AML-193 (cell line): ENCODE measurements at regions not wholly inside any gene's neighbourhood (a gene's known extent, or its start where the extent isn't known, plus 50 kb on each side); places are given as distances from the start of the nearest gene placed in this dataset.

Source experiments
- DNase-seq, 2 experiments: peaks; one replicate each; lab custom pipeline; 2025; lab: John Stamatoyannopoulos, UW

- no peak for DNase-seq
These were observed 1032.0 kb downstream of the BRD1 start for GRCh38 chr22:48795664-48796063.

DNA sequence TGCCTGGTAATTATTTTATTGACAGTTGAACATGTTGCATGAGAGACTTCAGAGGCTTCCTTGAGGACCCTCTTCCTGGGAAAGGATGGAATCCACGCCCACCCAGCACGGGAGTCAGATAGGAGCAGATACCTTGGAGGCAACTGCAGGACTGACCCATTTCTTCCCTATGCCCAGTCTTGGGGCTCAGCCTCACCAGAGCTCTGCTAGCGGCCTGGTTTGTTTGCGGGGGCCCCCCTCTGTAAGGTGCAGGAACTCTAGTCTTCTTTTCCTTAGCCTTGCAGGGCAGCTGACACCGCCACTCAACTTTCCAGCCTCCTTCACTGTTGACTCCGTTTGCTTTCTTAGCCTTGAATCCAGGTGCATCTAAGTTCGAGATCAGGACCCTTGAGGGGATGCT is 1032.8 kb downstream of the BRD1 start:
- DNase-seq: no peak

- no peak for DNase-seq
These were observed 1033.7 kb downstream of the BRD1 start for GRCh38 chr22:48793949-48794348.

- no peak for DNase-seq
These were observed 1041.0 kb downstream of the BRD1 start for GRCh38 chr22:48786679-48786996.

- no peak for DNase-seq
These were observed 1041.6 kb downstream of the BRD1 start for GRCh38 chr22:48785792-48786678.

DNA sequence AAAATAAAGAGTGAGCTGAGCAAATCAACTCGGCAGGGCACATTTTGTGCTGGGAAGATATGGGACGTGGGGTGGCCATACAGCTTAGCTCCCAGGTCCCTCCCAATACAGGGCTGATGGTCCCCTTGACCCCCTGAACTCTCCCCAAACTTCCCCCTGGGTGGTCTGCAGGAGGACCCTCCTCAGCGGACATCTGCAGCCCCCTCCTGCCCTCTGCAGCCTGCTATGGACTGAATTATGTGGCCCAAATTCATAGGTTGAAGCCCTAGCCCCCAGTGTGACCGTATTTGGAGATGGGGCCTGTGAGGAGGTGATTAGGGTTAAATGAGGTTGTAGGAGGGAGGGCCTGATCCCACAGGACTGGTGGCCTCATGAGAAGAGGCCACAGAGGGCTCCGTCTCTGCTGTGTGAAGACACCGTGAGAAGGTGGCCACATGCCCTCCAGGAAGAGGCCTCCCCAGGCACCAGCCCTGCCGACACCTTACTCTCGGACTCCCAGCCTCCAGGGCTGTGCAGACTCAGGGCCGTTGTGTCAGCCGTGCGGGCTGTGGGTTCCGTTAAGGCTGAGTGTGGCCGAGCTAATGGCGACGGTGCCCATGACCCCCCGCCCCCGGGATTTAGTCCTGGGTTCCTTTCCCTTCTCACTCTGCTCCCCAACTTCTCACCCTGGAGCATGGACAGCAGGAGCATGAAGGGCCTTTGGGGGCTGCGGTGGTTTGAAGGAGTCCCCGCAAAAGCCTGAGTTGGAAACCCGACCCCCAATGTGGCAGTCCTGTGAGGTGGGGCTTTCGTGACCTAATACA is 1042.8 kb downstream of the BRD1 start:
- no peak for DNase-seq

DNA sequence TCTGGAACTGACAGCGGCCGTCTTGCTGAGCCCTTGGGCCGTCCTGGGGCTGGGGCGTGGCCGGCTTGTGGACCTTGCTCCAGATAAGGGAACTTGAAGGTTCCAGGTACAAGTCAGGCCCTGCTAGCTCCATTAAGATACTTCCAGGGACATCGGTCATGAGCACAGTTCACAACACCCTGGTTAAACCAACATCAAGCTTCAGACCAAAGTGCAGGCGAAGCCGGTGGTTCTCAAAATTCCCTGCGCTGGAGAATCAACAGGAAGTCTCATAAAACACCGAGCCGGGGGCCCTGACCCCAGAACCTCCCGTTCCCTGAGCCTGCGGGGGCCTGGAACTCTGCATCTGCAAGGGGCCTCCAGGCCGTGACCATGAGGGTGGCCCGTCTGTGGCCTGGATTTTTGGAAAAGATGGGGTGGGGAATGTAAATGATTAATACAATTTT is 1043.8 kb downstream of the BRD1 start:
- DNase-seq: no peak

DNA sequence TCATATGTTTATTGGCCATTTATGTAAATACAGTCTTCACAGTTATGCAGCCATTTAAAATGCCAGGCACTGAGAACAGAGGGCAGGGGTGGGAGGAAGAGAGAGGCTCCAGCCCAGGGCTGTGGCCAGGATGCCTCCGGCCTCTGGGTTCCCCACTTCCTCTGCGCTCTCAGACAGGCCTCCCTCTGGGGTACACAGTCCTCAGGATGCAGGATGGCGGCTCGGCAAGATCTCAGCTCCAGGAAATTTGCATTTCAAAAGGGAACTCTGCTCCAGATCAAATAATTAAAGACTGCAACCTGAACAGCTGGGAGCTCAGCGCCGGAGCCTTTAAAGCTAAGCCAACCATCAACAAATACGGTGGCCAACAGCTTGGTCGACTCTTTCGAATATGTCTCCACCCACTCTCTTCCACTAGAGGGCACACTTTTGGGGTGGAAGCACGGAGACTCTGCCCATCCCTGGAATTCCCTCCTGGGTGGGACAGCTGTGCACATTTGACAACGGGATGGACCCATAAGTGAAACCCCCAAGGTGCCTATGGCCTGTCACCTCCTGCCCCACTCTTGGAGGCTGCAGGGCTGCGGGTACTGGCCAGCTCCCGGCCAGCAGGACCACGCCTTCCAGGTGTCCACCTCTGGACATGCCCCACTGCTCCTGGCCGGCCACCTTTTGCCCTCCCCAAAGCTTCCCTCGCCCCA is 1044.7 kb downstream of the BRD1 start:
- no peak for DNase-seq

DNA sequence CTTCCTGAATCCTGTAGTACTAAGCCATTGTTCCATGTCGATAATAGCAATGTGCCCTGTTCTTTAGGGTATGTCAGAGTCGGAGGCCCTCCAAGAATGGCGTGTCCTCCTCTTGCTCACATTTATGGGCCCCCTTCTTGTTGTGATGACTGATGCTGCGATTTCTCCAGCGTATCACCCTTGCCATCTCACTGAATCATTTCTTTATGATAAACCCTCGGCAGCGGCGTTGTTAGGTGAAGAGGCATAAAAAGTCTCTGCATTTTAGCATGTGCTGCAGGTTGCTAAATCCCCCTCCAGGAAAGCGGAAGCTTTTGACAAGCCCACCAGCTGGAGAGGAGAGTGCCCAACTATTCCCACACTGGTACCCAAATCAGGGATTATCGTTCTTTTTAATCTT is 1045.3 kb downstream of the BRD1 start:
- no peak for DNase-seq

DNA sequence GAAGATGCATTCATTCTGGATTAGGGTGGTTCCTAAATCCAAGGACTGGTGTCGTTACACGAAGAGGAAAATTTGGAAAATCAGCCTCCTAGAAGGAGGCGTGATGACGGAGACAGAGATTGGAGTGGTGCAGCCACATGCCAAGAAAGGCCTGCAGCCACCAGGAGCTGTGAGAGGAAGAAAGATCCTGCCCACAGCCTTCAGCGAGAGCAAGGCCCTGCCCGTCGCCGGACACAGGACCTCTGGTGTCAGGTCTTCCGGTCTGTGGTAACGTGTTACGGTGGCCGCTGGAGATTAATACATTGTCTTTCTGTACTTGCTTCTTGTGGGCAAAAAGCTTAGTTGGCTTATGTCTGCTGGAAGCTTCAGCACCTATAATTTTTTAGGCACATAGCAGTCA is 1045.8 kb downstream of the BRD1 start:
- DNase-seq: no peak

- DNase-seq: no peak
These were observed 1046.3 kb downstream of the BRD1 start for GRCh38 chr22:48781391-48781790.

DNA sequence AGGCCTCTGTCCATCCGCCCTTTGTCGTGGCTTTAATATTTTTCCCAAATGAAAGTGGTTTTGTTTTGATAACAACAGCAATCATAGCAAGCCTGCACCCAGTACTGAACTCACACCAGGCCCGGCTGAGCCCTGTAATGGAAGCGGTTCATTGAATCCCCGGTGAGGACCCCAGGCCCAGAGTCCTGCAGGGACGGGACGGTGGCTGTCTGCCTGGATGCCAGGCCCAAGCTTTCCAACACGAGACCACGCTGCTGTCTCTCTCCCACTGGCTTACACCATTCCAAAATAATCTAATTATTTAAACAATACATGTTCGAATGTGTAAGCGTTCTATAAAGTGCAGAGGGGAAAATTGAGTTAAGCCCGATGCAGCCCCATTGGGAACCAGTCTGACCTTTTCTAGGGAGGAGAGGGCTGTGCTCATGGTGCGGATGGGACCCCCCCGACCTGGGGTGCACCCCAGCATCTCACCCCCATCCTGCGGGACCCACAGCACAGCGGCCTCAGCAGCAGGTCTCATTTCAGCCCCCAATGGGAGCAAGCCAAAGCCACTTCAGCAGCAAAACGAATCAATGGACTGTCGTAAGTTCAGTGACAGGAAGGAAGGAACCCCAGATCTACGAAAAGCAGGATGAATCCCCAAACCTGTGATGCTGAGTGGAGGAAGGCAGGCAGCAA is 1046.9 kb downstream of the BRD1 start:
- DNase-seq: no peak

GRCh38 chr22:48779661-48780596 is 1047.7 kb downstream of the BRD1 start:
- DNase-seq: no peak

GRCh38 chr22:48779211-48779643 is 1048.4 kb downstream of the BRD1 start:
- no peak for DNase-seq

- DNase-seq: no peak
These were observed 1049.1 kb downstream of the BRD1 start for GRCh38 chr22:48778308-48779195.

- no peak for DNase-seq
These were observed 1055.3 kb downstream of the BRD1 start for GRCh38 chr22:48772286-48772907.

DNA sequence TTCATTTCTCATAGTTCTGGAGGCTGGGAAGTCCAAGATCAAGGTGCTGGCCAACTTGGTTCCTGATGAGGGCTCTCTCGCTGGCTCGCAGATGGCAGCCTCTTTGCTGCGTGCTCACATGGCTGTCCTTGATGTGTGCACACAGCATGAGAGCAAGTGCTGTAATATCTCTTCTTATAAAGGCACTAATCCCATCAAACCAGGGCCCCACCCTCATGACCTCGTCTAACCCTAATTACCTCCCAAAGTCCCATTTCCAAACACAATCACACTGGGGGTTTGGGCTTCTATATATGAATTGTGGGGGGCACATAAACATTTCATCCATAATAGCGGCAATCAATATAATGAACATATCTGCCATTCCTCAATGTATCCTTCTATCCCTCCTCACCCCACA is 1062.1 kb downstream of the BRD1 start:
- DNase-seq: no peak

DNA sequence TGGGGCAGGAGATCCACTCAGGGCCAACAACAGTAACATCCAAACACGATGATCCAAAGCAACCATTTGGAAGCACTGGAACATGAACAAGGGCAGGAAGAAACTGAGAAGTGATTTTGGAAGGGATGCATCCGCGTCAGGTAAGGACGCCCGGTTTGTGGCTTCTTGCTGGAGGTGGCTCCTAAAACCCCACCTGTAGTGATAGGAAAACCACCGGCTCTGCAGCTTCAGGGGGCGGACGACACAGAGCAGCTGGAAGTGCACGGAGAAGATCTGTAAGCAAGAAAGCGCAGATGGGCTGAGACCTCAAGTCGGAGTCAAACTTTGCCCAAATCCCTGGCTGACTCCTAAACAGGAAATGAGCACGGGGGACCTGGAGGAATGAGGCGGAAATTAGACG is 1066.1 kb downstream of the BRD1 start:
- DNase-seq: no peak
